HFFc6 (cell line): ENCODE measurements at regions not wholly inside any gene's neighbourhood (a gene's known extent, or its start where the extent isn't known, plus 50 kb on each side); places are given as distances from the start of the nearest gene placed in this dataset.

Experiments
- DNase-seq: peaks from one replicate; pipeline ENCODE4 v3.0.0-alpha.2; 2018
- H3K27ac Mint-ChIP-seq: 2 replicates; pipeline ENCODE4 v1.8.0; 2020; ENCODE audit warnings: mild to moderate bottlenecking, mixed read lengths
- H3K27me3 Mint-ChIP-seq: 2 replicates; pipeline ENCODE4 v1.8.0; 2021; ENCODE audit warnings: mild to moderate bottlenecking, moderate library complexity, mixed read lengths; ENCODE audit not compliant: insufficient read depth
- H3K36me3 Mint-ChIP-seq: 2 replicates; pipeline ENCODE4 v1.8.0; 2021; ENCODE audit warnings: low read depth, mixed read lengths
- H3K4me1 Mint-ChIP-seq: 2 replicates; pipeline ENCODE4 v1.8.0; 2020; ENCODE audit warnings: low read depth, mixed read lengths
- H3K4me3 Mint-ChIP-seq: 2 replicates; pipeline ENCODE4 v1.8.0; 2020; ENCODE audit warnings: mild to moderate bottlenecking, moderate library complexity, mixed read lengths
- H3K9me3 Mint-ChIP-seq: 2 replicates; pipeline ENCODE4 v1.8.0; 2020; ENCODE audit warnings: mild to moderate bottlenecking, mixed read lengths
- CTCF ChIP-seq: fragments of 200-600 bp; sonication (generic); IDR thresholded peaks from 2 replicates; pipeline ENCODE4 v1.5.0; 2021; ENCODE audit warnings: antibody characterized with exemption, mild to moderate bottlenecking

GRCh38 chr5:2459251-2459650 is 292.2 kb downstream of the IRX2 start:
- no peaks in the 10 kb centered on the region for H3K4me1 Mint-ChIP-seq
- no peak for DNase-seq

GRCh38 chr5:2455878-2456277 is 295.6 kb downstream of the IRX2 start:
- H3K4me1 Mint-ChIP-seq, result no peaks in the 10 kb centered on the region
- no peak for TF ChIP-seq CTCF
- no peak for DNase-seq
- no peaks in the 10 kb centered on the region for H3K36me3 Mint-ChIP-seq
- H3K9me3 Mint-ChIP-seq, result peaks cover 16% of the 10 kb centered on the region
- H3K27me3 Mint-ChIP-seq, result no peaks in the 10 kb centered on the region
- no peak overlapping the region for H3K4me3 Mint-ChIP-seq
- H3K27ac Mint-ChIP-seq, result no peak overlapping the region

More at GRCh38 chr5:2459251-2459650, 292.2 kb downstream of the IRX2 start:
- Mint-ChIP-seq H3K9me3 (peaks cover 35% of the 10 kb centered on the region), H3K27me3 (no peaks in the 10 kb centered on the region; the same call in 1 of the 2 replicates), H3K36me3 (peaks cover 12% of the 10 kb centered on the region), H3K27ac (no peak overlapping the region), H3K4me3 (no peak overlapping the region)
- TF ChIP-seq CTCF, result no peak

- Mint-ChIP-seq H3K27ac (no peak overlapping the region), H3K4me1 (no peaks in the 10 kb centered on the region), H3K36me3 (no peaks in the 10 kb centered on the region), H3K9me3 (peaks cover 11% of the 10 kb centered on the region), H3K4me3 (no peak overlapping the region), H3K27me3 (no peaks in the 10 kb centered on the region)
- no peak for TF ChIP-seq CTCF
- DNase-seq, result no peak
These were observed 296.6 kb downstream of the IRX2 start for GRCh38 chr5:2454876-2455275.

- Mint-ChIP-seq H3K27ac (no peak overlapping the region), H3K36me3 (no peaks in the 10 kb centered on the region), H3K27me3 (no peaks in the 10 kb centered on the region), H3K4me1 (no peaks in the 10 kb centered on the region), H3K4me3 (no peak overlapping the region), H3K9me3 (peaks cover 19% of the 10 kb centered on the region)
- DNase-seq, result no peak
- TF ChIP-seq CTCF, result no peak
These were observed 297.7 kb downstream of the IRX2 start for GRCh38 chr5:2453781-2454180.

- H3K9me3 Mint-ChIP-seq, result peaks cover 42% of the 10 kb centered on the region
- H3K36me3 Mint-ChIP-seq, result peaks cover 8% of the 10 kb centered on the region; the same call in 1 of the 2 replicates
- H3K27me3 Mint-ChIP-seq, result peaks cover 4% of the 10 kb centered on the region; the same call in 1 of the 2 replicates
- no peaks in the 10 kb centered on the region for H3K4me1 Mint-ChIP-seq
- no peak overlapping the region for H3K27ac Mint-ChIP-seq
- no peak overlapping the region for H3K4me3 Mint-ChIP-seq
- no peak for TF ChIP-seq CTCF
- no peak for DNase-seq
These were observed 300.4 kb downstream of the IRX2 start for GRCh38 chr5:2451100-2451499.
